Upper lobe of right lung (tissue), 1 donor: ENCODE measurements at regions not wholly inside any gene's neighbourhood (a gene's known extent, or its start where the extent isn't known, plus 50 kb on each side); places are given as distances from the start of the nearest gene placed in this dataset.

Source experiments
- ATAC-seq: fragments of 200-7000 bp; cut with Tn5 transposase; one replicate; pipeline ENCODE4 v1.9.1; 2020; ENCODE audit warnings: mild to moderate bottlenecking, moderate library complexity
- DNase-seq: peaks from one replicate; pipeline ENCODE4 v3.0.0-alpha.2; 2020
- H3K27ac ChIP-seq: fragments of 200-600 bp; one replicate; pipeline ENCODE4 v1.8.0; 2022
- H3K27me3 ChIP-seq: fragments of 200-600 bp; one replicate; pipeline ENCODE4 v1.8.0; 2022; ENCODE audit warnings: mild to moderate bottlenecking
- H3K36me3 ChIP-seq: fragments of 200-600 bp; one replicate; pipeline ENCODE4 v1.8.0; 2022
- H3K4me1 ChIP-seq: fragments of 200-600 bp; one replicate; pipeline ENCODE4 v1.8.0; 2022
- H3K4me3 ChIP-seq: fragments of 200-600 bp; one replicate; pipeline ENCODE4 v1.8.0; 2022; ENCODE audit warnings: mild to moderate bottlenecking
- H3K9me3 ChIP-seq: fragments of 200-600 bp; one replicate; pipeline ENCODE4 v1.8.0; 2022
- intact Hi-C: fragments of 100-400 bp; cut with DNase I; formaldehyde crosslinking; loops from one replicate; pipeline ENCODE4 v1.11.0; 2022
- TF ChIP-seq, protein P1 (sequence below): fragments of 200-600 bp; IDR thresholded peaks from one replicate; pipeline ENCODE4 v1.8.0; 2022; ENCODE audit warnings: antibody characterized with exemption
- donor health status: DM: no; HTN: yes; CAD: no; lungs with severe emphysema.

DNA sequence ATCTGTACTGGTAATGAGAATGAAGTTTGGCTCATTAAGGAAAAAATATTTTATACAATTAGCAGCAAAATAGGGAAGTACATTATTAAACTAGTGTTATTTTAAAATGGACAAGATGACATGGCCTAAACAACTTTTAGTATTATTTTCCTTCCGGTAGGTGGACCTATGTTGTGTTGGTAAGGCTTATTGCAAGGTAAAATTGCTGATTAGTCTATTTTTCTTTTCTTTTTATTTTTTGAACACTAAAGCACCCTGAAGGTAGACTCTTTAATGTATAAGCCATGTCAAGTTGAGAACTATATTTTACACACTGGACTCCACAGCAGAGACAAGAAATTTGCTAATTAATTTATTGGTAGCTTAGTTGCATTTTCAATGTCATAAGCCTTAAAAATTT is 239.5 kb upstream of the POT1 start:
- ATAC-seq (no peak), DNase-seq (no peak)
- Histone ChIP-seq H3K9me3 (no peaks in the 10 kb centered on the region), H3K27me3 (no peaks in the 10 kb centered on the region), H3K27ac (no peak overlapping the region), H3K36me3 (no peaks in the 10 kb centered on the region), H3K4me3 (no peak overlapping the region), H3K4me1 (no peaks in the 10 kb centered on the region)
- TF ChIP-seq, protein P1, sequence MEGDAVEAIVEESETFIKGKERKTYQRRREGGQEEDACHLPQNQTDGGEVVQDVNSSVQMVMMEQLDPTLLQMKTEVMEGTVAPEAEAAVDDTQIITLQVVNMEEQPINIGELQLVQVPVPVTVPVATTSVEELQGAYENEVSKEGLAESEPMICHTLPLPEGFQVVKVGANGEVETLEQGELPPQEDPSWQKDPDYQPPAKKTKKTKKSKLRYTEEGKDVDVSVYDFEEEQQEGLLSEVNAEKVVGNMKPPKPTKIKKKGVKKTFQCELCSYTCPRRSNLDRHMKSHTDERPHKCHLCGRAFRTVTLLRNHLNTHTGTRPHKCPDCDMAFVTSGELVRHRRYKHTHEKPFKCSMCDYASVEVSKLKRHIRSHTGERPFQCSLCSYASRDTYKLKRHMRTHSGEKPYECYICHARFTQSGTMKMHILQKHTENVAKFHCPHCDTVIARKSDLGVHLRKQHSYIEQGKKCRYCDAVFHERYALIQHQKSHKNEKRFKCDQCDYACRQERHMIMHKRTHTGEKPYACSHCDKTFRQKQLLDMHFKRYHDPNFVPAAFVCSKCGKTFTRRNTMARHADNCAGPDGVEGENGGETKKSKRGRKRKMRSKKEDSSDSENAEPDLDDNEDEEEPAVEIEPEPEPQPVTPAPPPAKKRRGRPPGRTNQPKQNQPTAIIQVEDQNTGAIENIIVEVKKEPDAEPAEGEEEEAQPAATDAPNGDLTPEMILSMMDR, result no peak
- intact Hi-C loops, result no loop called here

DNA sequence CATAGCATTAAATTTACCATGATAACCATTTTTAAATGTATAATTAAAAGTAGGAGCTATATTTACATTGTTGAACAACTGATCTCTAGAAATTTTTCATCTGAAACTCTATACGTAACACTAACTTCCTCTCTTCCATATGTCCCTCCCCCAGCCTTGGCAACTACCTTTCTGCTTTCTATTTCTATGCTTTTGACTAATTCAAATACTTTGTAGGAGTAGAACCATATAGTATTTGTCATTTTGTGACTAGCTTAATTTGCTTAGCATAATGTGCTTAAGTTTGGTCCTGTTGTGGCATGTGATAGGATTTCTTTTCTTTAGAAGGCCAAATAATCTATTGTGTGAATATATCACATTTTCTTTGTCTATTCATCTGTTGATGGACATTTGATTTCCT is 225.3 kb upstream of the POT1 start:
- DNase-seq (no peak), ATAC-seq (no peak)
- intact Hi-C loops, result no loop called here
- TF ChIP-seq, protein P1, result no peak
- H3K4me1 ChIP-seq, result no peaks in the 10 kb centered on the region
- H3K36me3 ChIP-seq, result no peaks in the 10 kb centered on the region
- H3K27me3 ChIP-seq, result no peaks in the 10 kb centered on the region
- no peaks in the 10 kb centered on the region for H3K9me3 ChIP-seq
- no peak overlapping the region for H3K27ac ChIP-seq
- no peak overlapping the region for H3K4me3 ChIP-seq

DNA sequence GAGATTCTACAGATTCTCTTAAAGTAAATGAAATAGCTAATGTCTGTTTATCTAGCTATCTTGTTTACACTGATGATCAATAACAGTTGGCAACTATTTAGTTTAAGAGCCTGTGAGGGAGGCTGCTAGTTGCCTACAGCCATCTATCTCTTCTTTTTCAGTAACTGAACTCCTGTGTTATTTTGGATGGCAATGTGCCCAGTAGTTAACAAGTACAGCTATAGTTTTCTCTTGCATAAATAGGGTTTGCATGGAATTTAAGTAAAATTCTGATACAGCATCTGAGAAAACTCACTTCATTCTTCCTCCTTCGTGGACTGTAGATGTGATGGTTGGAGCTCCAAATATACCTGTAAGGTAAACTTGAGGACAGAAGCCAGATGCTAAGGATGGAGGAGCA is 219.5 kb upstream of the POT1 start:
- H3K4me3 ChIP-seq, result no peak overlapping the region
- H3K36me3 ChIP-seq, result no peaks in the 10 kb centered on the region
- H3K9me3 ChIP-seq, result no peaks in the 10 kb centered on the region
- no peak for DNase-seq
- TF ChIP-seq, protein P1, result no peak
- no peak overlapping the region for H3K27ac ChIP-seq
- no peak for ATAC-seq
- H3K27me3 ChIP-seq, result no peaks in the 10 kb centered on the region
- no peaks in the 10 kb centered on the region for H3K4me1 ChIP-seq
- intact Hi-C loops, result no loop called here

DNA sequence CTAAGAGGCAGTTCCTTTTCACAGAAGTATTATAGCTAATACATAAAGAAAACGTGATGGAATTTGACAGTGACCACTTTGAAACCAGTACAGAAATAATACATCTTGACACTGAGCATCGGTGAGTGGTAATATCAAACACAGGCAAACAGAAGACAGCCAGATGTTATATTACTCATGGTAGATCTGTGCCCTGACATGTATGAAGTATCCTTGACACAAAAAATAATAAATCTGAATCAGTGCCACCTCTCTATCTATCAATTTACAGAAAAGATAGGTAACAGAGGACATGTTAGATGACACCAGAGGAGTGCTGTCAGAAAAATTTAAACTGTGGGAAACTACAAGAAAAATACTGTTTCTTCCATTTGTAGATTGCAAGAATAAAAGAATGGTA is 217.4 kb upstream of the POT1 start:
- no peaks in the 10 kb centered on the region for H3K4me1 ChIP-seq
- ATAC-seq (no peak), DNase-seq (no peak)
- H3K27ac ChIP-seq, result no peak overlapping the region
- H3K36me3 ChIP-seq, result no peaks in the 10 kb centered on the region
- H3K27me3 ChIP-seq, result no peaks in the 10 kb centered on the region
- TF ChIP-seq, protein P1, result no peak
- H3K9me3 ChIP-seq, result no peaks in the 10 kb centered on the region
- H3K4me3 ChIP-seq, result no peak overlapping the region
- intact Hi-C loops, result no loop called here

DNA sequence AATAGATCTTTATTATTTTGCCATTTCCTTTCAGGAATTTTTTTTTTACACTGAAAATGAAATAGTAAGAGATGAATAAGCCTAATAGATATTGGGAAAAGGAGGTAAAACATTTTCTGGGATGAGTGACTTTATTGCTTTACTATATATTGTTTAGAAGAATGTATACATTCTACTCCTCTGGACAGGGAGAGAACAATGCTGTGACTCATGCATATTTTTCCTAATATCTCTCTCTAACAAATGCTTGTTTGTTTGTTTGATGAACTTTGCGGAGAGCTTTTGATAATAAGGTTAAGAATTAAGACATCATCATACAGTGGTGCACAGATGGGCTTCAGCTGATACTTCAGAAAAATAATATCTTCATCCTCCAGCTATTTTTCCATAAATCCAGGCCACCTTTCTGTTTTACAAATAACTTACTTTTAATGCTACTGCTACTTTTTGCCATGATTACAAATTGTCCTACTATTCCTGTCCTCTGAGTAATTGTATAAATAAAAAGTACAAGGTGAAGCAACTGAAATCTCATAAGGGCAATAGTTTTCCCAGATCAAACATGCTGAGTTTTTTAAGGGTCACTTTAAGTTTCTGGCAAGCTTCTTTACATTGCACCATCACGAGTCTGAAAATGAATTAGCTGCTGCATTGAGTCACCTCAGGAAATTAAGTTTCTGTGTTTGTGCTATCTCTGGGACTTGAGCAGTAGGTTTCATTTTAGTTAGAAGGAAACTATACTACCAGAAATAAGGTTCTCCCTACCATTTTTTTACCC is 207.3 kb upstream of the POT1 start:
- intact Hi-C loops, result no loop called here
- ATAC-seq, result peak; percentile 67

More for the DNA sequence above, 207.3 kb upstream of the POT1 start:
- H3K4me3 ChIP-seq, result no peak overlapping the region
- TF ChIP-seq, protein P1, result no peak
- no peaks in the 10 kb centered on the region for H3K9me3 ChIP-seq
- no peak for DNase-seq
- H3K27me3 ChIP-seq, result no peaks in the 10 kb centered on the region
- no peak overlapping the region for H3K27ac ChIP-seq
- H3K36me3 ChIP-seq, result no peaks in the 10 kb centered on the region
- H3K4me1 ChIP-seq, result no peaks in the 10 kb centered on the region
